NB4 (cell line): ENCODE measurements at regions not wholly inside any gene's neighbourhood (a gene's known extent, or its start where the extent isn't known, plus 50 kb on each side); places are given as distances from the start of the nearest gene placed in this dataset.

Experiments
- CTCF ChIP-seq: IDR thresholded peaks from one replicate; pipeline ENCODE4 v1.5.1; 2012; ENCODE audit warnings: low read depth, low read length
- MAX ChIP-seq: IDR thresholded peaks from 2 replicates; pipeline ENCODE4 v1.6.1; 2011; ENCODE audit warnings: low read depth, low read length
- POLR2A ChIP-seq: IDR thresholded peaks from 2 replicates; pipeline ENCODE4 v1.6.1; 2011; ENCODE audit warnings: mild to moderate bottlenecking; ENCODE audit not compliant: insufficient read length; ENCODE audit errors: extremely low read depth

GRCh38 chr4:171639540-171639939, 173.7 kb upstream of the GALNTL6 start:
- TF ChIP-seq CTCF (no peak), POLR2A (no peak), MAX (no peak)
